ENCODE measurements at regions not wholly inside any gene's neighbourhood (a gene's known extent, or its start where the extent isn't known, plus 50 kb on each side); places are given as distances from the start of the nearest gene placed in this dataset.

DNA sequence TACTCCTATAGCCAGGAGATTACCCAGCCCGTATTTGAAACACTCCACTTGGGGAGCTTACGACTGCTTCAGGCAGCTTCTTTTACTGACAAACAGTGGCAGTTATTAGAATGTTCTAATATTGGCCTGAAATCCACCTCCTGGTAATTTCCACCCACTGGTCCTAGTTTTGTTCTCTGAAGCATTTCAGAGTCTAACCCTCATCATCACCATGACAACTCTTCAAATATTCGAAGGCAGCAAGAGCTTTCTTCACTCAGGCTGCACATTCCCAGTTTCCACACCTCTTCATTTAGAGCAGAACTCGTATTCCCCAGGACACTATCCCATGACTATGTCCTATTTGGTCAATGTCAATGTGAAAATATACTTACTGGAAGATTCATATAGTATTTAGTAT is 325.6 kb downstream of the UBE3D start:
- no peak overlapping the region for H3K27ac ChIP-seq
- TF ChIP-seq ZFX (IDR thresholded peaks at IDR 0.05) = no peak
- TF ChIP-seq, protein P1, sequence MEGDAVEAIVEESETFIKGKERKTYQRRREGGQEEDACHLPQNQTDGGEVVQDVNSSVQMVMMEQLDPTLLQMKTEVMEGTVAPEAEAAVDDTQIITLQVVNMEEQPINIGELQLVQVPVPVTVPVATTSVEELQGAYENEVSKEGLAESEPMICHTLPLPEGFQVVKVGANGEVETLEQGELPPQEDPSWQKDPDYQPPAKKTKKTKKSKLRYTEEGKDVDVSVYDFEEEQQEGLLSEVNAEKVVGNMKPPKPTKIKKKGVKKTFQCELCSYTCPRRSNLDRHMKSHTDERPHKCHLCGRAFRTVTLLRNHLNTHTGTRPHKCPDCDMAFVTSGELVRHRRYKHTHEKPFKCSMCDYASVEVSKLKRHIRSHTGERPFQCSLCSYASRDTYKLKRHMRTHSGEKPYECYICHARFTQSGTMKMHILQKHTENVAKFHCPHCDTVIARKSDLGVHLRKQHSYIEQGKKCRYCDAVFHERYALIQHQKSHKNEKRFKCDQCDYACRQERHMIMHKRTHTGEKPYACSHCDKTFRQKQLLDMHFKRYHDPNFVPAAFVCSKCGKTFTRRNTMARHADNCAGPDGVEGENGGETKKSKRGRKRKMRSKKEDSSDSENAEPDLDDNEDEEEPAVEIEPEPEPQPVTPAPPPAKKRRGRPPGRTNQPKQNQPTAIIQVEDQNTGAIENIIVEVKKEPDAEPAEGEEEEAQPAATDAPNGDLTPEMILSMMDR (conservative IDR thresholded peaks at IDR 0.05) = no peak

DNA sequence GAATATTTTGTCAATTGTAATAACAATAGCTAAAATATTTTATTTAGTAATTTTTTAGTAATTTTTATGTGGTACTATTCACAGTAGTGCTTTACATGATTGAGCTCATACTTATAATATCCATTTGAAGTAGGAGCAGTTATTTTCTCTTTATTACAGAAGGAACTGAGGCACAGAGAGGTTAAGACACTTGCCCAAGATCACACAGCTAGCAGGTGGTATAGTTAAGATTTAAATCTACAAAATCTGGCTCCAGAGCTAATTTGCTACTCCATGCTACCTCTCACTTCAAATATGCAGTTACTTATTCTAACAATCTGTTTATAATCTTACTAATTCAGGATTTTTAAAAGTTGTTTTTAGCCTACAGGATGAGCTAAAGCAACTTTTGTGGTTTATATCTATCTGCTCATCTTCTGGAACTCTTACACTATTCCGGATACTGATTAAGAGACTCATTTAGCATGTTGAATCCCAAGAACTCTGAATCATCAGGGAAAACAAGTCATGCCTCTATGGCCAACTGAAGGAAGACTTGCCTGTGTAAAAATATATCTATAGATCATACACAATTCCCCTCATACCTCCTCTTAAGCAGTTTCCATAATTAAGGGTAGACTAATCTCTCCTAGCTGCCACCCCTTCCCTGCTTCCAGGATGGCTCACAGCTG is 324.2 kb downstream of the UBE3D start:
- H3K27ac ChIP-seq = no peak overlapping the region
- TF ChIP-seq ZFX (IDR thresholded peaks at IDR 0.05) = no peak
- TF ChIP-seq, protein P1 (conservative IDR thresholded peaks at IDR 0.05) = no peak

DNA sequence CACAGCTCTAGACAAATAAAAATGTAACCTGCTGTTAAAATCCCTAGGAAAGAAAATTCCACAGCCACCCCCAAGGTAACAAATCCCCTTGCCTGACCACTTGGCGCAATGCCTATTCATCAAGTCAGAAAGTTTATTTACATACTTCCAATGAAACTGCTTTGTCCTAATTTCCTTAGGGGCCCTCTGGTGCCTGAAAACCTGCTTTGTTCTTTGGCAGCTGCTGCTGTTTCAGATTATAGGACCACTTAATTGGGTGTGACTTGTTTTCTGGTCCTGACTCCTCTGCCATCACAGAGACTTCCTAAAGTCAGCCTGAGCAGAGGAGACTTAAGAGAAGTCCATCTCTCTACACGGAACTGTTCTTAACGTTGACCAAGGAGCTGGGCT is 323.6 kb downstream of the UBE3D start:
- H3K27ac ChIP-seq = no peak overlapping the region
- TF ChIP-seq ZFX (IDR thresholded peaks at IDR 0.05) = no peak
- TF ChIP-seq, protein P1 (conservative IDR thresholded peaks at IDR 0.05) = no peak

DNA sequence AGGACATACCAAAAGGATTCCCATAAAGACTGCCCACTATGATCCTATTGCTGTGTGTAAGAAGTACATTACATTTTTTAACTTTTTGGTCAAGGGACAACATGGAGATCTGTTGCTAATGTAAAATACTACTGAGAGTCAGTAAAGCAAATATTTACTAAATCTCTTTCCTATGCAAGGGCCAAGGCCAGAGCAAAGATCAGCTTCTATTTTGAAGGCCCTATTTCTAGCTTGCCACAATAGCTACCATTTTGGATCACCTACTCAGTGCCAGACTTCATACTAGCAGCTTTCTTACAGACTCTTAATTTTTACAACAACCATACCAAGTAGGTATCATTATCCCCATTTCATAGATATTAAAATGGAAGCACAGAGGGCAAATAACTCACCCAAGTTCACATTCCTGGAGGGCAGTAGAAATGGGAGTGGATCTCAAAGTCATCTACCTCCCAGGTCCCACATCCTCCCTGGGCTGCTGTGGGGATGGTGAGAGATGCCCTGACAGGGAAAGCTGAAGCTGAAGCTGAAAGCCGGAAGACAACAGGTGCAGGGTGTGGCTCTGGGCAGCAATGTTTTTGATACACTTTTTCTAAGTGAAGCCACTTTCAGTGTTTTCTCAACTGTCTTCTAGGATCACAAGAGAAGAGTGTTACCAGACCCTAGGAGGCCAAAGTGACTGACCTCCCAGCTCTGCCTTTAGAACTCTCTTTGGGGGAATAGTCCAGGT is 321.2 kb downstream of the UBE3D start:
- TF ChIP-seq, protein P1 (conservative IDR thresholded peaks at IDR 0.05) = no peak
- no peak for TF ChIP-seq ZFX (IDR thresholded peaks at IDR 0.05)
- H3K27ac ChIP-seq = no peak overlapping the region

DNA sequence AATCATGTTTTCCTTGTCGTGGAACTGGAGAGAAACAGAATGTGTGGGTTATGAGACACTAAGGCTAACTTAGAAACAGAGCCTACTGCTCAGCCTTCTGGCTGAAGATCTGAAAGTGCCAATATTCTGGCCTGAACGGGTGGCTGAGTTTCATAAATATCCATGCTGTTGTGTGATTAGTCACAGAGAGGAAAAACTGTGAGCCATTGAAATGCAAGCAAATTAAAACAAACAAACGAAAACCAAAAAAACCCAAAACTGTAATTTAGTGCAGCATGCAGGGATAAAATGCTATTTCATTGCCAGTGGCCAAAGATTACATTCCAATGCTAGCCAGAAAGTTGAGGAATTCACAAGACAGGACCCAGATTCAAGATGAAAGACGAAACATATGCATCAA is 315.1 kb downstream of the UBE3D start:
- no peak overlapping the region for H3K27ac ChIP-seq
- TF ChIP-seq, protein P1 (conservative IDR thresholded peaks at IDR 0.05) = no peak
- TF ChIP-seq ZFX (IDR thresholded peaks at IDR 0.05) = no peak

DNA sequence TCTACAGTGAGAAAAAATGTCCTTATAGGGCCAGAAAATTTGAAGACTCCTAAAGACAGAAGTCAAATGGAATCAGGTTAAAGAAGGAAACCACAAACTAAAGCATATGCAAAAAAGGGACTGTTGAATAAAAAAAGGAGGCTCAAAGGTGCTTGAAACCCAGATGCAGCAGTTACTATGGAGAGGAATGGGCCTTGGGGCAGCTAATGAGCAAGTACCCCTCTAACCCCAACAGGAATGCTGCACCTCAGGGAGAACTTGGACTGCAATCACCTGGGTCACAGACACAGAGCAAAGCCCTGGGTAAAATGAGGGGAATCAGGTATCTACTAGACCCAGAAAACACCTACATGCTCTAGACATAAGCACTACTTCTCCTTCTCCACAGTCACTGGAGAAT is 313.9 kb downstream of the UBE3D start:
- TF ChIP-seq ZFX (IDR thresholded peaks at IDR 0.05) = no peak
- TF ChIP-seq, protein P1 (conservative IDR thresholded peaks at IDR 0.05) = no peak
- no peak overlapping the region for H3K27ac ChIP-seq

DNA sequence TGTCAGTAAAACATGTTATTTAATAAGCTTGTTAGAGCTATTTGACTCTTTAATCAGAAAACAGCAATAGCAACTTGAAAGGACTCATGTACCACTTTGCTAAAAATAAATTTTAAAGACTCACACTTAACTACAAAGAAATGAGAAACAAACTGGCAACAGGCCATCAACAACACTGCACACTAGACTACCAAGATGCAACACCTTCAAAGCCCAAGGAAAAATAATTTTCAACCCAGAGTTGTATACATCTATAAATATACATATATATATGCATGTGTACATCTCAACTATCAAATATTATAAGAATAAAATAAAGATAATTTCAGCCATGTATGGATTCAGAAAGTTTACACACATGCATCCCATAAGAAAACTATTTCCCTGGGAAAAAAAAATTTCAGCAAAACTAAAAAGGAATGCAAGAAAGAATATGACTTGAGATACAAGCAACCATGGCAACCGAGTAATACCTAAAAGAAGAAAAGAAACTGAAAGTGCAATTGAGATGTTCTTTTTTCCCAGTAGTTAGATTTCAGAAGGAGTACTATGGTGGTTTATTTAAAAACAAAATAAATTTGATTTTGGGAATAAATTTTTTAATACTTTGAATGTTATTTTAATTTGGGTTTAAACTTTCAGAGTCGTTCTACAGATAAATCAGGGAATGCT is 303.8 kb downstream of the UBE3D start:
- no peak overlapping the region for H3K27ac ChIP-seq
- TF ChIP-seq, protein P1 (conservative IDR thresholded peaks at IDR 0.05) = no peak
- TF ChIP-seq ZFX (IDR thresholded peaks at IDR 0.05) = no peak

Measured in C4-2B (cell line).